Renal pelvis (tissue), 1 donor: ENCODE measurements at regions not wholly inside any gene's neighbourhood (a gene's known extent, or its start where the extent isn't known, plus 50 kb on each side); places are given as distances from the start of the nearest gene placed in this dataset.
"Not testable (repeated sequence)": the region's sequence is repeated elsewhere in the genome, so short reads cannot be mapped to it uniquely, and the experiment has no call there.

ENCODE experiments used
- DNase-seq: peaks from one replicate; pipeline ENCODE4 v3.0.0-alpha.2; 2013

- no peak for DNase-seq
These were observed 92.4 kb upstream of the KLF6 start for GRCh38 chr10:3877211-3878000.

GRCh38 chr10:3876350-3876962 lies 91.4 kb upstream of the KLF6 start:
- DNase-seq: no peak

DNA sequence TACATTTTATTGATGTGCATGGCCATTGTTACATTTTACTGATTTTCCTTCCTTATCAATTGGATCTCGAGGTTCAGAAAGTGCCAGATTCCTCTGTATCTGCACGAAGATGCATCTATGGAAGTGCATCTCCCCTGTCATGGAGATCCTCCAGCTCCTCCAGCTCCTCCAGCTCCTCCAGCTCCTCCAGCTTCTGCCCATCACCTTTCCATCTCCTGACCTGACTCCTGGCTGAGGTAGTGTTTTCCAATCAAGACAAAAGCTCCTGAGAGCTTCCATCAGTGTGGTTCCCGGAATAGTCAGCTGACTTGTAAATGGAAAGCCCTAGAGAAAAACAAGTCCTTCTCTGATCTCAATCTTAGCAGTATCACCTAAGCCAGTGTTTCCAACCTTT lies 90.8 kb upstream of the KLF6 start:
- no peak for DNase-seq

DNA sequence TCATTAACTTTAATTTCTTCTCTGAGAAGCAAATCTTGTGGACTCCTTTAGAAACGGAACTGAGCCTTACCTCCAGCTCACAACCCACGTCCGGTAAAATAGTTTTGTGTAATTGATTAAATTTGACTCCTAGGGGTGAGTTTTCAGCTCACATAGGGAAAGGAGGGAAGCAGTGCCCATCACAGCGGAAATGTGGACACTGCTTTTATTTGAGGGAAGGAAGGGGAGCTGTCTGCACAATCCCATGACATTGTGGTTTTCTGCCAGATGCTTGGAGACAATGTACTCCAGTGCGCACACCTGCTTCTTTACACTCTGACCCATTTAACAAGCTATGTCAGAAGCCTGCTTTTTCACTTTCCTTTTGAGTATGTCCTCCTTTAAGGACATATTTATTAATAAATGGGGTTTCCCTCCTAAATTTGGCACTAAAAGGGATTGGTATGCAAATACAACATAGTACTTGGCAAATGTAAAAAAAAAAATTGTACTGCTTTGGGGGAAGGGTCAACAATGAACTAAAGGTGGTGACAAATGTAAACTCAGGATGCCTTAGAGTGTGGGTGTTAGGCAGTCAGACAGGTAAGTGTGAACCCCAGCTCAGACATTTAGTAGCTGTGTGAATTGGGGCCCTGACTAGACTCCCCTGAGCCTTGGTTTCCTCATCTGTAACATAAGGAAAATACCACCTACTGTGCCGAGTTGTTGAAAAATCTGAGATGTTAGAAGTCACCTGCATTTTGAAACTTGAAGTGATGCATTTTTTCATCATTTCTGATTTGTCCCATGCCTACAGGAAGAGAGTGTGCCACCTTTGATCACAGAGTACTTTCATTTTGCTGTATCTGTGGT lies 90.2 kb upstream of the KLF6 start:
- no peak for DNase-seq

GRCh38 chr10:3874610-3874989 lies 89.6 kb upstream of the KLF6 start:
- DNase-seq: not testable (repeated sequence)

GRCh38 chr10:3873728-3874461 lies 88.9 kb upstream of the KLF6 start:
- DNase-seq: peak; percentile 71

GRCh38 chr10:3872712-3873329 lies 87.8 kb upstream of the KLF6 start:
- DNase-seq: no peak

DNA sequence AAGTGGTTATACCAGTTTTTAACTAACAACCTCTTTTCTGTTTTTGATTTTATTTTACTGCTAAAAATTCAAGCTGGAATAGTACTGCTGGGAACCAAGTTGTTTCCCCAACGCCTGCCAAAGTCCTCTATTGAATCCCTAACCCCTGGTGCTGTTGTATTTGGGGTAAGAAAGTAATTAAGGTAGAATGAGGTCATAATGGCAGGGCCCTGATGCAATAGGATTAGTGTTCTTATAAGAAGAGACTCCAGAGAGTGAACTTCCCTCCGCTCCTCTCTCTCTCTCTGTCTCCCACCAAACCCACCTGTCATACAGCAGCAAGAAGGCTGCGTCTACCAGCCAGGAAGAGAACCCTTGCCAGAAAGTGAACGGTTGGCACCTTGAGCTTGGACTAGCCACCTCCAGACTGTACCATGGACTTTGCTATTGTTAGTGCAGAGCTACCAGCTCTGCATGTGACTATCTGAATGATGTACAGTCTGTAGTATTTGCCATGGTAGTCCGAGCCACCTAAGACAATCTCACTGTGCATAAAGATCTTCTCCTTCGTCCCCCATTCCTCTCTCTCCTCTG lies 86.5 kb upstream of the KLF6 start:
- no peak for DNase-seq

DNA sequence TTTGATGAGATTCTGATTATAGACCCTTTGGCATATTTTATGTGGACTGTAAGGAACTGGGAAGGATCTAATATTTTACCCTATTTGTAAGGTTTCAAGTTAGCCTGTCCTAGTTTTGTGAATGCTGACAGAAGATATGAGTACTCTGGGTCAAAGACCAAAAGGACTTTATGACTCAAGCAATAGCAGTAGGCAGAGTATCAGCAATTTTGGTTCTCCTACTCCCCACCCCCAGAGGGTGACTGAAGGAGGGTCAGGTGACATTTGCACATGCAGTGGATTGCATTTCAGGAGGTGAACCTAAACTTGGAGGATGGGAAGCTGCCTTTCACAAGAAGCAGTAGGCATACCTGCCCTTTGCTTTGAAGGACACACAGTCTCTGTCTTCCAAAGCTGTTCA lies 84.0 kb upstream of the KLF6 start:
- no peak for DNase-seq

DNA sequence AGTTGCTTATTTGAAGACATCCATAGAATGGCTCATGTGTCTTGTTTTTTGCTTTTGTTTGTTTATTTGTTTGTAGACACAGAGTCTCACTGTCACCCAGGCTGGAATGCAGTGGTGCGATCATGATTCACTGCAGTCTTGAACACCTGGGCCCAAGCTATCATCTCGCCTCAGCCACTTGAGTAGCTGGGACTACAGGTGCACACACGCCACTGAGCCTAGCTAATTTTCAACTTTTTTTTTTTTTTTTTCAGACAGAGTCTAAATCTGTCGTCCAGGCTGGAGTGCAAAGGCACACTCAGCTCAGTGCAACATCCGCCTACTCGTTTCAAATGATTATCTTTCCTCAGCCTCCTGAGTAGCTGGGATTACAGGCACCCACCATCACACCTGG lies 83.3 kb upstream of the KLF6 start:
- no peak for DNase-seq

- DNase-seq: no peak
These were observed 82.7 kb upstream of the KLF6 start for GRCh38 chr10:3867454-3868270.

DNA sequence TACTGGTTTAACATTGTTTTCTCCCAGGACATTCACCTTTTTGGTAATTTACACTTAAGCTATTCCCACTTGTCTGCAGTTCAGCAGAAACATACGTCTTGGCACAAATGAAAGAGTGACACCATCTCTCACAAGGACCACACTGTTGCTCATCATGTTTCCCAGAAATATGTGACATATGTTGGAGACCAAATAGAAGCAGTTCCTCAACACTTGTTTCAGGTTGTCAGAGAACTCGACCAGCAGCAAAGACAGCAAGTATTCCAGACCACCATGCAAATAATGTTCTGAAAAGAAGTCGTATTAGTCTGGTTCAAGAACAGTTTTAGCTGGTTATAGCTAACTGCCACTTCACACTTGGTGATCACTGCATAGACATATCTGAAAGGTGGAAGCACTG lies 81.3 kb upstream of the KLF6 start:
- no peak for DNase-seq

GRCh38 chr10:3865565-3865964 lies 80.6 kb upstream of the KLF6 start:
- DNase-seq: no peak

DNA sequence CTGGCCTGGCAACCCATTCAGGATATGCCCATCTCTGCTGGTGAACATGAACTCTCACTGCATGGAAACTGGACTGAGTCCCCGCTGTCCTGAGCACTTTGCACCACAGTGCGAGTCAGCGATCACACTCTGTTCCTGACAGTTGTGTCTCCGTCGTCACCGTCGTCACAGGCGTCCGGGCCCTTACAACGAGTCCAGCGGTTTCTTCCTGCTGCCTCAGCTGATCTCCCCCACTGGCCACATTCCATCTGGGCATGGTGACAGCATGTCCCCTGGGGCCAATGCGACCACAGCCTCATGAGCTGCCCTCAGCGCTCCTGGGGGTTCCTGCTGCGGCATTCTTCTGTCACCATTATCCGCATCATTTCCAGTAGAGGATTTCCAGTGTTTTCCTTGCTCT lies 76.8 kb upstream of the KLF6 start:
- DNase-seq: no peak

DNA sequence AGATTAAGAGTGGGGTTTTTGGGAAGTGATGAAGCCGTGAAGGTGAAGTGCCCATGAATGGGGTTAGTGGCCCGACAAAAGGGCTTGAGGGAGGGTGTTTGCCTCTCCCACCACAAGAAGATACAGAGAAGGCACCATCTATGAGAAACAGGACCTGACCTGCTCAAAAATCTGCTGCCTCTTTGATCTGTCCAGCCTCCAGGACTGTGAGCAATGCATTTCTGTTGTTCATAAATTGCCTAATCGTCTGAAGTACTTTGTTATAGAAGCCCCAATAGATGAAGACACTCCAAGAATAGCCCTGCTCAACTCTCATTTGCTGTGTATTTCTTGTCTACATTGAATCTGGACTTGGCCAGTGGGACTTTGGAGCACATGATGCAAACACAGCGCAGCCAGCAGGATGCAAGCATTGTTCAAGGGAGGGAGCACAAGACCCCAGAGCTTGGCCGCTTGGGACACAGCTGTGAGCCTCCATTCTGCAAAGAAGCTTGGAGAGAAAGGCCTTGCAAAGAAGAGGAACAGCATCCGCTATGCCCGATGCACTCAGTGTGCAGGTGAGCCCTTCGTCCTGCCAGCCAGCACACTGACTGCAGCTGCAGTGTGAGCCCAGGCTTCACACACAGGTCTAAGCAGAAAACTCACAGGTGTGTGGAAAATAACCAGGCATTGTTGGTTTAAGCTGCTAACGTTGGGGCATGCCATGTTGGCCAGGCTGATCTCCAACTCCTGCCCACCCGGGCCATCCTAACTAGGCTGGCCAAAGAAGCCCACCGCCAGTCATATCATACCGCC lies 73.2 kb upstream of the KLF6 start:
- DNase-seq: no peak

GRCh38 chr10:3857318-3857717 lies 72.3 kb upstream of the KLF6 start:
- no peak for DNase-seq

- no peak for DNase-seq
These were observed 71.6 kb upstream of the KLF6 start for GRCh38 chr10:3856593-3856992.

DNA sequence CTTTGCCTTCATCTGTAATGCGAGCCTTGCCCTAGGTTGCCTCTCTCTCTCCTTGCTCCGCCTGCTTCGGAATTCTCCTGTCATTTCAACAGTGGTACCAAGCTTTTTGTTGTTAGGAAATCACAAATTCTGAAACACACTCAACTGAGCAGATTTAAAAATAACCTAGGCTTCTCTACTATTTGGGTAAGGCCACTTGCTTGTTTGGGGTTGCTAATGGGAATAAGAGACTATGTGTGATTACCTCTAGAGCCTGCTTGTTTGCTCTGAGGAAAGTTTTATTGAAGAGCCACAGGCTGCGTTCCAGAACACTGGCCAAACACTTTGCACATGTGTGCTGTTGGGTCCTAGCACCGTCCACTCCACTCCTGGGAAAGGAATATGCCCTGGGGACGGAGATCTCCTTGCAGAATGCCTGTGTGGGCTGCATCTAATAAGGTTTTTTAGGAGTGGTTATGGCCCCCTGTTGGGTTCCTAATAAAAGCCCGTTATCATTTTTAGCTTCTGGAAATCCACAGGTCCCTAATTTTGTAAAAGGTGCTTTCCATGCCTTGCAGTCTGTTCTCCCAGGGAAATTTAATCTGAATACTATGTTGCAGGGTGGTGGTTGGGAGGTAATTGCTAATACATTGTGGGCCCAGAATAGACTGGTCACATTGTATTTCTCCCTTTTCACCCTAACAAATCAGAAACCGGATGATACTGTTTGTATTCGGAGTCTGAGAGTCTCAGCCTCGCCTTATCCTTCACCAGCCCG lies 68.7 kb upstream of the KLF6 start:
- peak; percentile 62 for DNase-seq

- DNase-seq: no peak
These were observed 68.0 kb upstream of the KLF6 start for GRCh38 chr10:3853016-3853415.
